ENCODE measurements at regions not wholly inside any gene's neighbourhood (a gene's known extent, or its start where the extent isn't known, plus 50 kb on each side); places are given as distances from the start of the nearest gene placed in this dataset.

DNA sequence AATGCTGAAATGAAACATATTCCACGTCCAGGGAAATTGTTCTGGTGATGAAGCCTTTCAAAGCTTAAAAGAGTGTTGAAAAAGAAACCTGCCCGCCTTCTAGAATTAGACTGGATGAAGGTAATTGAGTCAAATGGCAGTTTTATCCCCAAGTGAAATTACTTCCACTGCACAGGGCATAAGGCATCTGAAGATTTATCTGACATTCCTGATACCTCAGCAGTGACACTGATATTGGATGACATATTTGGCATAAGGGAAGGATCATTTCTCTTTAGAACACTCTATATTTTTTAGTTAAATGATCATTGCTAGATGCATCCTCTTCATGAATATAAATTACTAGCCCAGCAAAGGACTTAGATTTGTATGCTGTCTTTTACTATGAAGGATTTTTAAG, 229.6 kb upstream of the TPK1 start:
- TF ChIP-seq ARNT (IDR thresholded peaks at IDR 0.05) (no peak), ZNF384 (IDR thresholded peaks at IDR 0.05) (no peak)
